Tibial nerve (tissue), 4 donors: ENCODE measurements at regions not wholly inside any gene's neighbourhood (a gene's known extent, or its start where the extent isn't known, plus 50 kb on each side); places are given as distances from the start of the nearest gene placed in this dataset.

Experiments used
- DNase-seq, 2 donors: peaks; one replicate each; pipeline ENCODE4 v3.0.0-alpha.2; 2019; ENCODE audit warnings: low spot score in 2 of 2
- H3K27ac ChIP-seq, 4 donors: fragments of 200-600 bp; sonication (generic) in 3 of 4; one replicate each; pipeline ENCODE4 v1.5.1; 2017 to 2019; ENCODE audit warnings: mild to moderate bottlenecking in 1 of 4
- H3K27me3 ChIP-seq, 2 donors: fragments of 200-600 bp; sonication (generic) in 1 of 2; one replicate each; pipeline versions ENCODE4 v1.5.1 to v1.6.0; 2017 to 2019
- H3K36me3 ChIP-seq, 3 donors: fragments of 200-600 bp; sonication (generic); one replicate each; pipeline ENCODE4 v1.5.1; 2018 to 2019
- H3K4me1 ChIP-seq, 4 donors: fragments of 200-600 bp; sonication (generic) in 3 of 4; one replicate each; pipeline ENCODE4 v1.5.1; 2017 to 2019
- H3K4me3 ChIP-seq, 4 donors: fragments of 200-600 bp; sonication (generic) in 3 of 4; one replicate each; pipeline ENCODE4 v1.5.1; 2017 to 2019; ENCODE audit warnings: mild to moderate bottlenecking in 1 of 4, moderate library complexity in 1 of 4
- H3K9me3 ChIP-seq, 4 donors: fragments of 200-600 bp; sonication (generic) in 3 of 4; one replicate each; pipeline ENCODE4 v1.5.1; 2017 to 2019
- EP300 ChIP-seq, 2 donors: sonication (generic); formaldehyde crosslinking; IDR thresholded peaks; one replicate each; pipeline ENCODE4 v1.6.1; 2017; ENCODE audit warnings: antibody characterized with exemption in 2 of 2, mild to moderate bottlenecking in 1 of 2
- POLR2A ChIP-seq, 2 donors: fragments of 450-650 bp; IDR thresholded peaks; one replicate each; pipeline ENCODE4 v1.6.1; 2017; ENCODE audit warnings: antibody characterized with exemption in 2 of 2, mild to moderate bottlenecking in 2 of 2, moderate library complexity in 2 of 2
- WGBS, 2 donors: methylation state at CpG; one replicate each; pipeline ENCODE4 v1.1.5; 2018; 5-methylcytosine and 5-hydroxymethylcytosine counted together
- TF ChIP-seq, protein P1 (sequence below), 5 experiments: fragments of 200-600 bp in 3 of 5; fragments of 450-650 bp in 2 of 5; sonication (generic) in 3 of 5; IDR thresholded peaks; one replicate each; pipeline ENCODE4 v1.5.1; 2016 to 2019; ENCODE audit warnings: antibody characterized with exemption in 5 of 5, mild to moderate bottlenecking in 3 of 5, moderate library complexity in 2 of 5

DNA sequence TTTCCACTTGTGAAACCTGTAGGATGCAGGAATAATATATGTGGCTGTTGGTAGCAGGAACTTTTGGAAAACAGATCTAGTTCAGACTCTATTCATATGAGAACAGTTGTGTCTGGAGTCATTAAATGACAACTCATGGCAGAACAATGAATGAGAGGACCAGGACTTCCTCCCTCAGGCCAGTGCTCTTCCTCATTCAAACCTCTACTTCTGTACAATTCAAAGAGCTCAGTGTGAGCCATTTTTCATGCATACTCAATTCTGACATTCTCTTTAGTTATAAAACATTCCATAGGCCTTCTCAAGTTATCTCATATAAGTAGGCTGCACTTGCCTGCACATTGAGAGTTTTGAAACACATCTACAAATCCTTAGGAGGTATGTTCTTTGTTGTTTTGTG lies 1526.6 kb upstream of the FLRT2 start:
- H3K4me3 ChIP-seq: no peak overlapping the region
- DNase-seq: no peak
- no peaks in the 10 kb centered on the region for H3K36me3 ChIP-seq
- peaks cover 0 to 5% (median 0%) of the 10 kb centered on the region in 4 donors for H3K4me1 ChIP-seq
- TF ChIP-seq POLR2A (IDR thresholded peaks at IDR 0.05) (no peak), EP300 (IDR thresholded peaks at IDR 0.05) (no peak)
- TF ChIP-seq, protein P1, sequence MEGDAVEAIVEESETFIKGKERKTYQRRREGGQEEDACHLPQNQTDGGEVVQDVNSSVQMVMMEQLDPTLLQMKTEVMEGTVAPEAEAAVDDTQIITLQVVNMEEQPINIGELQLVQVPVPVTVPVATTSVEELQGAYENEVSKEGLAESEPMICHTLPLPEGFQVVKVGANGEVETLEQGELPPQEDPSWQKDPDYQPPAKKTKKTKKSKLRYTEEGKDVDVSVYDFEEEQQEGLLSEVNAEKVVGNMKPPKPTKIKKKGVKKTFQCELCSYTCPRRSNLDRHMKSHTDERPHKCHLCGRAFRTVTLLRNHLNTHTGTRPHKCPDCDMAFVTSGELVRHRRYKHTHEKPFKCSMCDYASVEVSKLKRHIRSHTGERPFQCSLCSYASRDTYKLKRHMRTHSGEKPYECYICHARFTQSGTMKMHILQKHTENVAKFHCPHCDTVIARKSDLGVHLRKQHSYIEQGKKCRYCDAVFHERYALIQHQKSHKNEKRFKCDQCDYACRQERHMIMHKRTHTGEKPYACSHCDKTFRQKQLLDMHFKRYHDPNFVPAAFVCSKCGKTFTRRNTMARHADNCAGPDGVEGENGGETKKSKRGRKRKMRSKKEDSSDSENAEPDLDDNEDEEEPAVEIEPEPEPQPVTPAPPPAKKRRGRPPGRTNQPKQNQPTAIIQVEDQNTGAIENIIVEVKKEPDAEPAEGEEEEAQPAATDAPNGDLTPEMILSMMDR (IDR thresholded peaks at IDR 0.05): no peak
- H3K27ac ChIP-seq: no peak overlapping the region
- no peaks in the 10 kb centered on the region for H3K27me3 ChIP-seq
- no peaks in the 10 kb centered on the region for H3K9me3 ChIP-seq

DNA sequence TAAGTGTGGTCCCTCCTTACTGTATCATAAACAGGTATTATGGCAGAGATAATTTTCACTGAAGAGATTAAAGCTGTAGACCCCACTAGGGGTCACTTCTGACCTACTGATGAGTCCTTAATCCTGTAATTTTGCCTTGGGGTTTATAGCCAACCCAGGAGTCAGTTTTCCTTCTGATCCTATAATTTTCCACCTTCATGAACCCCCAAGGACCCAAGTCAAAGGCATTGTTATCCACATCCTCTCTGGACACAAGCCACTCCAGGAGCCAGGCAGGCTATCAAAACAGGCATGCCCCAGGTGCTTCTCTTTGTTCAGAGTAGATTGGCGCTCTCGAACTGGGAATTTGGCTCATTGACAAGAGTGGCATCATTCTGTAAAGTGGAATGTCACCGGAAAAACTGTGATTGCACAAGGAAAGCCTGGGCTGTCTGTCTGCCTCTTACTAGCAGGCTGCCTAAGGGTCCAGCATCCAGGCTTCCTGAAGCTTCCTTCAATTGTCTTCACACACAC lies 1523.2 kb upstream of the FLRT2 start:
- TF ChIP-seq, protein P1 (IDR thresholded peaks at IDR 0.05): no peak
- TF ChIP-seq POLR2A (IDR thresholded peaks at IDR 0.05): no peak
- no peak for TF ChIP-seq EP300 (IDR thresholded peaks at IDR 0.05)
- Histone ChIP-seq H3K9me3 (no peaks in the 10 kb centered on the region), H3K27me3 (no peaks in the 10 kb centered on the region), H3K36me3 (no peaks in the 10 kb centered on the region), H3K4me3 (no peak overlapping the region), H3K27ac (no peak overlapping the region), H3K4me1 (peaks cover 0 to 5% (median 0%) of the 10 kb centered on the region in 4 donors)
- WGBS, 2 donors: 61 to 77% methylated on average over 3 of the region's 3 CpGs
- DNase-seq: no peak

GRCh38 chr14:84013424-84013823 lies 1516.5 kb upstream of the FLRT2 start:
- Histone ChIP-seq H3K4me3 (no peak overlapping the region), H3K27ac (no peak overlapping the region), H3K27me3 (no peaks in the 10 kb centered on the region), H3K9me3 (no peaks in the 10 kb centered on the region), H3K36me3 (no peaks in the 10 kb centered on the region), H3K4me1 (no peaks in the 10 kb centered on the region)
- 71 to 77% methylated on average over 1 of the region's 1 CpG for WGBS, 2 donors
- DNase-seq: no peak
- TF ChIP-seq, protein P1 (IDR thresholded peaks at IDR 0.05): no peak
- no peak for TF ChIP-seq EP300 (IDR thresholded peaks at IDR 0.05)

DNA sequence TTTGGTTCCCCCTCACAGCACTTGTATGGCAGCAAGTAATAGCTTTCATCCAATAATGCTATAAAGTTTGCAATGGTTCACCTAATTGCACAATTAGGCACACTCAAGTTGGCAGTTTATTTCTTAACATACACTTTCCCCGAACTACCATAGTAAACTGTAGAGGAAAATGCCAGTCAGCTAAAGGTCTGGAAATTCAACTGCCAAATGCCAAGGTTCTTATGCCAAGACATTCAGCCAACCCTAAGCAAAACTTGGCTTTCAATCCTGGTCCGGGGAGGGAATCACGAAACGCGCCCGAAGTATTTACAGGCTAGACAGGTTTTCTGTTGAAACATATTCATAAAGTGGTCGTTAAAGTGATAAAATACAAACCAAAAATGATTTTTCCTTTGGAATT lies 1512.4 kb upstream of the FLRT2 start:
- no peaks in the 10 kb centered on the region for H3K27me3 ChIP-seq
- no peak overlapping the region for H3K4me3 ChIP-seq
- no peak overlapping the region for H3K27ac ChIP-seq
- WGBS, 2 donors: 83 to 88% methylated on average over 7 of the region's 7 CpGs
- H3K9me3 ChIP-seq: peaks cover 0 to 17% (median 2%) of the 10 kb centered on the region in 4 donors
- no peak for DNase-seq
- no peaks in the 10 kb centered on the region for H3K4me1 ChIP-seq
- TF ChIP-seq POLR2A (IDR thresholded peaks at IDR 0.05) (no peak), EP300 (IDR thresholded peaks at IDR 0.05) (no peak)
- TF ChIP-seq, protein P1 (IDR thresholded peaks at IDR 0.05): no peak
- H3K36me3 ChIP-seq: no peaks in the 10 kb centered on the region

DNA sequence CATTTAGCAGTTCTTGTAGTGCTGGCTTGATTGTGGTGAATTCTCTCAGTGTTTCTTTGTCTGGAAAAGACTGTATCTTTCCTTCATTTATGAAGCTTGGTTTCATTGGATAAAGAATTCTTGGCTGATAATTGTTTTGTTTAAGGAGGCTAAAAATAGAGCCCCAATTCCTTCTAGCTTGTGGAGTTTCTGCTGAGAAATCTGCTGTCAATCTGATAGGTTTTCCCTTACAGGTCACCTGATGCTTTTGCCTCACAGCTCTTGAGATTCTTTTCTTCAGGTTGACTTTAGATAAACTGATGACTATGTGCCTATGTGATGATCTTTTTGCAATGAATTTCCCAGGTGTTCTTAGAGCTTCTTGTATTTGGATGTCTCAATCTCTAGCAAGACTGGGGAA lies 1508.5 kb upstream of the FLRT2 start:
- Histone ChIP-seq H3K9me3 (peaks cover 0 to 17% (median 2%) of the 10 kb centered on the region in 4 donors), H3K4me3 (no peak overlapping the region), H3K27me3 (no peaks in the 10 kb centered on the region), H3K36me3 (no peaks in the 10 kb centered on the region), H3K27ac (no peak overlapping the region), H3K4me1 (no peaks in the 10 kb centered on the region)
- no peak for DNase-seq
- TF ChIP-seq, protein P1 (IDR thresholded peaks at IDR 0.05): no peak
- no peak for TF ChIP-seq POLR2A (IDR thresholded peaks at IDR 0.05)
- no peak for TF ChIP-seq EP300 (IDR thresholded peaks at IDR 0.05)
